Smooth muscle cell (in vitro differentiated cells): ENCODE measurements at regions not wholly inside any gene's neighbourhood (a gene's known extent, or its start where the extent isn't known, plus 50 kb on each side); places are given as distances from the start of the nearest gene placed in this dataset.
"Not testable (repeated sequence)": the region's sequence is repeated elsewhere in the genome, so short reads cannot be mapped to it uniquely, and the experiment has no call there.

Experiments used
- DNase-seq: peaks from one replicate; lab custom pipeline; 2025; ENCODE audit not compliant: unreplicated experiment; lab: John Stamatoyannopoulos, UW
- H2AFZ ChIP-seq: fragments of 200-600 bp; sonication (generic); 2 replicates; pipeline ENCODE4 v1.6.0; 2016; ENCODE audit warnings: antibody characterized with exemption, low read depth, mild to moderate bottlenecking
- H3F3A ChIP-seq: fragments of 200-600 bp; sonication (generic); 2 replicates; pipeline ENCODE4 v1.6.0; 2017; ENCODE audit warnings: antibody characterized with exemption, low read depth
- H3K27ac ChIP-seq: fragments of 200-600 bp; sonication (generic); 2 replicates; pipeline ENCODE4 v1.5.1; 2016; ENCODE audit warnings: low read depth, mild to moderate bottlenecking
- H3K27me3 ChIP-seq: fragments of 200-600 bp; sonication (generic); 2 replicates; pipeline ENCODE4 v1.6.1; 2016; ENCODE audit warnings: low read depth, mild to moderate bottlenecking
- H3K36me3 ChIP-seq: fragments of 200-600 bp; sonication (generic); 2 replicates; pipeline ENCODE4 v1.5.1; 2016; ENCODE audit warnings: low read depth
- H3K4me1 ChIP-seq: fragments of 200-600 bp; sonication (generic); 2 replicates; pipeline ENCODE4 v1.5.1; 2016; ENCODE audit warnings: low read depth
- H3K4me2 ChIP-seq: fragments of 200-600 bp; sonication (generic); 2 replicates; pipeline ENCODE4 v1.6.0; 2016; ENCODE audit warnings: mild to moderate bottlenecking
- H3K4me3 ChIP-seq: fragments of 200-600 bp; sonication (generic); 2 replicates; pipeline ENCODE4 v1.5.1; 2016; ENCODE audit warnings: mild to moderate bottlenecking
- H3K79me2 ChIP-seq: fragments of 200-600 bp; sonication (generic); 2 replicates; pipeline ENCODE4 v1.6.0; 2016; ENCODE audit warnings: low read depth, mild to moderate bottlenecking
- H3K9ac ChIP-seq: fragments of 200-600 bp; sonication (generic); 2 replicates; pipeline ENCODE4 v1.6.0; 2016; ENCODE audit warnings: low read depth
- H3K9me3 ChIP-seq: fragments of 200-600 bp; sonication (generic); replicated peaks from 2 replicates; pipeline ENCODE4 v1.5.1; 2016; ENCODE audit warnings: low read depth
- H4K20me1 ChIP-seq: fragments of 200-600 bp; sonication (generic); 2 replicates; pipeline ENCODE4 v1.6.0; 2016; ENCODE audit warnings: low read depth
- CTCF ChIP-seq: fragments of 200-600 bp; sonication (generic); IDR thresholded peaks from 2 replicates; pipeline ENCODE4 v1.5.1; 2017; ENCODE audit warnings: borderline replicate concordance, mild to moderate bottlenecking, antibody characterized with exemption; ENCODE audit not compliant: insufficient read depth, poor library complexity, severe bottlenecking
- WGBS: methylation state at CpG from one replicate; pipeline ENCODE4 v1.1.7; 2016; ENCODE audit warnings: low lambda C conversion rate; 5-methylcytosine and 5-hydroxymethylcytosine counted together

DNA sequence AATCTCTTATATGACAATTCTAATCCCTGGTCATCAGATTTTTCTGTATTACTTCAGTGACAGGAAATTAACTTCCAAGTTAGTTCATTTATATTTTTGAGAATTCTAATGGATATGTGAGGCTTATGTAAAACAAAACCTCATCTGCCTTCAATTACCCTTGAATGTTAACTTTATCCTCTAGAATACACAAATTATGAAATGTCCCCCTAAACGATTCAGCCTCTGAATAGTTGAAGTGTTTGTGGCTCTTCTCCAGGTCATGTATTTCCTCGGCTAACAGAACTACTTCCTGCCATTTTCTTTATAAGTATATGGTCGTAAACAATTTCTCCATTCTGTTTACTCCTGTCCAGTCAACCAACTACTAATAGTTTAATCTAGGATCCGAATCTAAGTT is 401.3 kb downstream of the PCDH10 start:
- H3K4me1 ChIP-seq = no peaks in the 10 kb centered on the region
- H3K27me3 ChIP-seq = no peaks in the 10 kb centered on the region
- no peak for TF ChIP-seq CTCF
- no peak overlapping the region for H3K4me2 ChIP-seq
- no peak overlapping the region for H3K9ac ChIP-seq
- no peaks in the 10 kb centered on the region for H3K79me2 ChIP-seq
- H3K9me3 ChIP-seq = no peaks in the 10 kb centered on the region
- H3K27ac ChIP-seq = no peak overlapping the region
- H2AFZ ChIP-seq = no peak overlapping the region
- DNase-seq = no peak
- H3K4me3 ChIP-seq = no peak overlapping the region
- no peaks in the 10 kb centered on the region for H4K20me1 ChIP-seq
- H3F3A ChIP-seq = no peaks in the 10 kb centered on the region
- H3K36me3 ChIP-seq = no peaks in the 10 kb centered on the region
- WGBS = 83% methylated on average over 4 of the region's 4 CpGs

DNA sequence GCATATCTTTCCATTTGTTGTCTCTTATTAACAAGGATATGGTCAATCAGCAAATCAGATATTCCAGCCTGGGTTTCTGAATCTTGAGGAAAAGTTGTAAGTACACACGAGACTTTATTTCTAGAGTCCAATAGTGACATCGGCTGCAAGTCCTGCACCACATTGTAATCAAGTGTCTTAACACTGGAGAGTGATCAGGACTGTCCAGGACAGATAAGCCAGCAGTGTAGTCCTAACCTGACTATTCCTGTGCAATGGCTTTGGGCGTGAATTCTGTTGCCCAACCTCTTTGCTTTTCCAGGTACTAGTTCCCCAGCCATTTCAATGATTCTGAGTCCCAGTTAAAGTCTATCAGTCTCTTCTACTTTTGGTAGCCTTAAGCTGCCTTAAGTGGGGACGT is 395.0 kb downstream of the PCDH10 start:
- no peak for TF ChIP-seq CTCF
- Histone ChIP-seq H3K27me3 (no peaks in the 10 kb centered on the region), H2AFZ (no peak overlapping the region), H3K4me3 (no peak overlapping the region), H3K9ac (no peak overlapping the region), H3K4me1 (no peaks in the 10 kb centered on the region), H3K79me2 (no peaks in the 10 kb centered on the region), H3F3A (no peaks in the 10 kb centered on the region), H3K4me2 (no peak overlapping the region), H4K20me1 (no peaks in the 10 kb centered on the region), H3K27ac (no peak overlapping the region), H3K9me3 (no peaks in the 10 kb centered on the region), H3K36me3 (no peaks in the 10 kb centered on the region)
- WGBS = 93% methylated on average over 4 of the region's 4 CpGs
- no peak for DNase-seq

DNA sequence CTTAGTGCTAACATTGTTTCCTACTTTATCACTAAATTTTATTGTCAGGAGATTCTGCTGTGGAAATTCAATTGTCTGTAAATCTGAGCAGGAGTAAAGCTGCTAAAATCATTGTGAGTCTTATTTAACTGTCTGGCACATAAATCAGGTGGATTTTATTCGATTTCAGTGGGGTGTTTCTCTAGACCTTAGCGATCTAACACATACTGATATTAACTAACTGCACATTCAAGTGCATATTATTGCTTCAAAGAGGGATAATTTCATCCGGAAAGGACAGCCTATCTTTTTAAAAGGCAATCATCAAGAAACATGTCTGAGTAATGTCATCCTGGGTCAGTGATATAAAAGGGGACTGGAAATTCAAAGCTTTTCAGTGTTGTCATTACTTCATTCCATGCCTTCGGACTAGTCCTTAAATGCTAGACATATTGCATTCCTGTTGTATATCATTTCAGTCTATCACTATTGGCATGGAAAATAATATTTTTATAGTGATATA is 388.7 kb downstream of the PCDH10 start:
- Histone ChIP-seq H3K79me2 (no peaks in the 10 kb centered on the region), H3K27me3 (no peaks in the 10 kb centered on the region), H3K9me3 (no peaks in the 10 kb centered on the region), H3K4me3 (no peak overlapping the region), H2AFZ (no peak overlapping the region), H3K9ac (no peak overlapping the region), H3K36me3 (no peaks in the 10 kb centered on the region), H3K4me1 (no peaks in the 10 kb centered on the region), H3K27ac (no peak overlapping the region), H4K20me1 (no peaks in the 10 kb centered on the region), H3F3A (no peaks in the 10 kb centered on the region), H3K4me2 (no peak overlapping the region)
- TF ChIP-seq CTCF = no peak
- 85% methylated on average over 4 of the region's 4 CpGs for WGBS
- no peak for DNase-seq

DNA sequence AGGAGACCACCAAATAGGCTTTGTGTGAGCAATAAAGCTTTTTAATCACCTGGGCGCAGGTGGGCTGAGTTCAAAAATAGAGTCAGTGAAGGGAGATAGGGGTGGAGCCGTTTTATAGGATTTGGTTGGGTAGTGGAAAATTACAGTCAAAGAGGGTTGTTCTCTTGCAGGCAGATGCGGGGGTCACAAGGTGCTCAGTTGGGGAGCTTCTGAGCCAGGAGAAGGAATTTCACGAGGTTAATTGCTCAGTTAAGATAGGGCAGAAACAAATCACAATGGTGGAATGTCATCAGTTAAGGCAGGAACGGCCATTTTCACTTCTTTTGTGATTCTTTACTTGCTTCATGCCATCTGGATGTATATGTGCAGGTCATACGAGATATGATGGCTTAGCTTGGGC is 385.1 kb downstream of the PCDH10 start:
- H3K4me3 ChIP-seq, H2AFZ ChIP-seq, H3K79me2 ChIP-seq, H3F3A ChIP-seq, H3K27ac ChIP-seq, DNase-seq, H3K4me2 ChIP-seq, H3K27me3 ChIP-seq, H3K9me3 ChIP-seq, H3K9ac ChIP-seq, H3K4me1 ChIP-seq, H4K20me1 ChIP-seq, H3K36me3 ChIP-seq: not testable (repeated sequence)
- WGBS = 89% methylated on average over 6 of the region's 6 CpGs
